A549 (cell line): ENCODE measurements at regions not wholly inside any gene's neighbourhood (a gene's known extent, or its start where the extent isn't known, plus 50 kb on each side); places are given as distances from the start of the nearest gene placed in this dataset.

Experiments used
- JUNB ChIP-seq: fragments of >200 bp; sonication (Bioruptor Twin); formaldehyde crosslinking; IDR thresholded peaks from 2 replicates; pipeline ENCODE4 v1.6.1; 2016
- MYC ChIP-seq: IDR thresholded peaks from 2 replicates; pipeline ENCODE4 v1.6.1; 2012; ENCODE audit warnings: mild to moderate bottlenecking, inconsistent platforms, low read length, improper control_type of control experiment, borderline replicate concordance
- POLR2A ChIP-seq: IDR thresholded peaks from 2 replicates; pipeline ENCODE4 v1.6.1; 2012; ENCODE audit warnings: mild to moderate bottlenecking, low read length

- no peak for TF ChIP-seq POLR2A
- TF ChIP-seq MYC: no peak
- TF ChIP-seq JUNB: no peak
These were observed 289.1 kb upstream of the PHF14 start for GRCh38 chr7:10684606-10685005.
